Parathyroid adenoma (tissue), 2 donors: ENCODE measurements at regions not wholly inside any gene's neighbourhood (a gene's known extent, or its start where the extent isn't known, plus 50 kb on each side); places are given as distances from the start of the nearest gene placed in this dataset.

ENCODE experiments used
- H2AFZ ChIP-seq: fragments of 300-600 bp; sonication (generic); one replicate; pipeline ENCODE4 v1.7.0; 2017; ENCODE audit warnings: antibody characterized with exemption, mild to moderate bottlenecking
- H3K27ac ChIP-seq: fragments of 300-600 bp; sonication (generic); one replicate; pipeline ENCODE4 v1.7.0; 2017
- H3K27me3 ChIP-seq: fragments of 300-600 bp; sonication (generic); one replicate; pipeline ENCODE4 v1.7.0; 2017; ENCODE audit warnings: low read length; ENCODE audit not compliant: control insufficient read depth, insufficient read depth
- H3K36me3 ChIP-seq: fragments of 300-600 bp; sonication (generic); one replicate; pipeline ENCODE4 v1.7.0; 2017; ENCODE audit warnings: low read length; ENCODE audit not compliant: control insufficient read depth, insufficient read depth
- H3K4me1 ChIP-seq: fragments of 300-600 bp; sonication (generic); one replicate; pipeline ENCODE4 v1.7.0; 2017; ENCODE audit warnings: control low read depth
- H3K4me2 ChIP-seq: fragments of 300-600 bp; sonication (generic); one replicate; pipeline ENCODE4 v1.7.0; 2017; ENCODE audit warnings: low read length
- H3K4me3 ChIP-seq: fragments of 300-600 bp; sonication (generic); one replicate; pipeline ENCODE4 v1.7.0; 2017; ENCODE audit warnings: low read depth, low read length
- H3K79me2 ChIP-seq: fragments of 300-600 bp; sonication (generic); one replicate; pipeline ENCODE4 v1.7.0; 2017; ENCODE audit warnings: control low read depth
- H3K9ac ChIP-seq: fragments of 300-600 bp; sonication (generic); one replicate; pipeline ENCODE4 v1.7.0; 2017; ENCODE audit warnings: mild to moderate bottlenecking
- H3K9me3 ChIP-seq: fragments of 300-600 bp; sonication (generic); one replicate; pipeline ENCODE4 v1.7.0; 2017; ENCODE audit warnings: low read length; ENCODE audit not compliant: control insufficient read depth
- TF ChIP-seq, protein P1 (sequence below): fragments of 300-600 bp; sonication (generic); IDR thresholded peaks from one replicate; pipeline ENCODE4 v1.7.0; 2017; ENCODE audit warnings: antibody characterized with exemption, mild to moderate bottlenecking
- donor health status: primary hyperparathyroidism.

DNA sequence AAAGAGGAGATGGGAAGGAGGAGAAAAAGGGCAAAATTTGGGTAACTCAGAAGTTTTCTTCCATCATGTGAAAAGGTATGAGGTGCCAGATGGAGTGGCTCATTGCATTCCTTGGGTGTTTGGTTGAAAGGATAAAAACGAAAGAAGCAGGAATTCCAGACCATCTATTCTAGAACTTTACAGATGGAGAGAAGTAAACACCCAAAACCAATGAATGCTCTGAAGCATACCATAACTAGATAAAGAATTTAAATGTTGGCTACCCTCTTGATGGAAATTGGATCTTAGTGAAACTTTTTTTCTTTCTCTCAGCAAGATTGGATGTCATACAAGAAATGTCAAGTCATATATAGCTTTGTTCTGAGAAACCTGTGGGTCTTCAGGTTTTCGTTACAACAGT is 175.6 kb upstream of the FAR2 start:
- TF ChIP-seq, protein P1, sequence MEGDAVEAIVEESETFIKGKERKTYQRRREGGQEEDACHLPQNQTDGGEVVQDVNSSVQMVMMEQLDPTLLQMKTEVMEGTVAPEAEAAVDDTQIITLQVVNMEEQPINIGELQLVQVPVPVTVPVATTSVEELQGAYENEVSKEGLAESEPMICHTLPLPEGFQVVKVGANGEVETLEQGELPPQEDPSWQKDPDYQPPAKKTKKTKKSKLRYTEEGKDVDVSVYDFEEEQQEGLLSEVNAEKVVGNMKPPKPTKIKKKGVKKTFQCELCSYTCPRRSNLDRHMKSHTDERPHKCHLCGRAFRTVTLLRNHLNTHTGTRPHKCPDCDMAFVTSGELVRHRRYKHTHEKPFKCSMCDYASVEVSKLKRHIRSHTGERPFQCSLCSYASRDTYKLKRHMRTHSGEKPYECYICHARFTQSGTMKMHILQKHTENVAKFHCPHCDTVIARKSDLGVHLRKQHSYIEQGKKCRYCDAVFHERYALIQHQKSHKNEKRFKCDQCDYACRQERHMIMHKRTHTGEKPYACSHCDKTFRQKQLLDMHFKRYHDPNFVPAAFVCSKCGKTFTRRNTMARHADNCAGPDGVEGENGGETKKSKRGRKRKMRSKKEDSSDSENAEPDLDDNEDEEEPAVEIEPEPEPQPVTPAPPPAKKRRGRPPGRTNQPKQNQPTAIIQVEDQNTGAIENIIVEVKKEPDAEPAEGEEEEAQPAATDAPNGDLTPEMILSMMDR: no peak
- no peaks in the 10 kb centered on the region for H3K27me3 ChIP-seq
- no peaks in the 10 kb centered on the region for H3K36me3 ChIP-seq
- H2AFZ ChIP-seq: no peak overlapping the region
- no peaks in the 10 kb centered on the region for H3K4me1 ChIP-seq
- H3K79me2 ChIP-seq: no peaks in the 10 kb centered on the region
- H3K4me2 ChIP-seq: no peak overlapping the region
- no peaks in the 10 kb centered on the region for H3K9me3 ChIP-seq
- H3K9ac ChIP-seq: no peak overlapping the region
- H3K27ac ChIP-seq: no peak overlapping the region
- H3K4me3 ChIP-seq: no peak overlapping the region

DNA sequence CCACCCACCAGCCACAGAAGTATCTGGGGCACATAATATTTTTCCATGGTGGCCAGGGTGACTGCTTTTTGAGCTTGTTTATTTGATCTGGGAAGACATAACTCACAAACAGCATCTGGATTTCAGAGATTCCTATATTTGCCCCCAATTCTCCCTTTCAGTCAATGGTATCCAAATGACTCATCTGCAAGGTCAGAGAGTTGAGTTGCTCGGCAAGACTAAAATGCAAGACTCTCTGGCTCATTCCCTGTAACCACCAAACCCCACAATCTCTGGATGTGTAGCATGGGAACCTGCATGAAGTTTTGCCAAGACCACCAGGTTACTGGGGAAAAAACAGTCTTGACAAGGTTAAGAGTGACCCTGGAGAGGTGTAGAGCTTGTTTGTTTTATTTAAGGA is 174.9 kb upstream of the FAR2 start:
- H3K79me2 ChIP-seq: no peaks in the 10 kb centered on the region
- H3K27ac ChIP-seq: no peak overlapping the region

DNA sequence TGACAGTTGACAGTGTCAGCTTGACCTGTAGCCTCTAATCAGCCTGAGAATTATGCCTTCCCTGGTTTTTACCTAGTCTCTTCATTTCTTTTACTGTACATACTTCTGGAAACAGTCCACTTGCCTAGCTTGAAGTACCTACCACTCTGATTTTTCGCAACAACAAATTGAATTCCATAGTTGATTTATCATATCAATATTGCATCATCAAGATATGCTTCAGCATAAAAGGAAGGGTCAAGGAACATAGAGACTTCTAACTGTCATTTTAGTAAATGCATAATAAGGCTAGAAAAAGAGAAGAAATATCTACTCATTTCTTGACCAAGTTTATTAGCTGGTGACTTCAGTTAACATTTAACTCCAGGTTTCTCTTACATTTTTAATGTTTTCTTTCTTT is 174.2 kb upstream of the FAR2 start:
- no peaks in the 10 kb centered on the region for H3K4me1 ChIP-seq
- no peak overlapping the region for H3K4me2 ChIP-seq
- no peak overlapping the region for H3K4me3 ChIP-seq
- no peaks in the 10 kb centered on the region for H3K9me3 ChIP-seq
- H3K9ac ChIP-seq: no peak overlapping the region
- no peak overlapping the region for H3K27ac ChIP-seq
- H2AFZ ChIP-seq: no peak overlapping the region
- no peaks in the 10 kb centered on the region for H3K79me2 ChIP-seq
- H3K27me3 ChIP-seq: no peaks in the 10 kb centered on the region
- H3K36me3 ChIP-seq: no peaks in the 10 kb centered on the region
- TF ChIP-seq, protein P1: no peak

More for the DNA sequence above, 174.9 kb upstream of the FAR2 start:
- Histone ChIP-seq H2AFZ (no peak overlapping the region), H3K27me3 (no peaks in the 10 kb centered on the region), H3K9ac (no peak overlapping the region), H3K4me2 (no peak overlapping the region), H3K36me3 (no peaks in the 10 kb centered on the region), H3K4me3 (no peak overlapping the region), H3K4me1 (no peaks in the 10 kb centered on the region), H3K9me3 (no peaks in the 10 kb centered on the region)
- TF ChIP-seq, protein P1: no peak

DNA sequence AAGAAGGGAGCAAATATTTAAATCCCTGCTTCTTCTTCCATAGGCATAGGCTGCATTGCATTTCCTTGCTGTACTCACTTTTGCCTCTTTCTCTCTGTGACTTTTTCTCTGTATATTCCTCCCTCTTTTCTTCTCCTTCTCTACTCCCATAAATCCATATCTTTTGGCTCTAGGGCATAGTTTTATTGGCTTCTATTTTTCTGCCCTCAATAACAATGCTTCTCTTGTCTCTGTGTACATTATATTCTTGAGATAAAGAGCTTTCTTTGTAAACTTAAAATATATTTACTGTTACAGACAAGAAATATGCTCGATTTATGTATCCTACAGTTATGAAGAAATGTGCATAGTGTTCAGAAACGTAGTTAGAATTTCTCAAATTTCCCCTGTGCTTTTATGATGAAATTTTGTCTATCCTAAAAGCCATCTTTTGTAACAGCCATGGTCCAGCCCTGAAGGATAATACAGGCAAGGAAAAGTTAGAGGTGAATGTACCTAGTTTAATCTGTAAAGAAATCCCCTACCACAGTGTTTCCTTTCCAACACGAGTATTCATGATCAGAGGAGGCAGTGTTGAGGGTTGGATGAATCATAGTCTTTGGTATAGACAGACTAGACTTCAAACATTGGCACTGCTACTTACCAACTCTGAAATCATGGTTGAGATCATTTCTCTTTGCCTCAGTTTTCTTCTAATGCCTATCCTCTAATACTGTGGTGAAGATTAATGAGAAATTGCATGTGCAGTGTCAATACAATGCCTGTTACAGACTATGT is 173.3 kb upstream of the FAR2 start:
- TF ChIP-seq, protein P1: no peak
- H3K4me3 ChIP-seq: no peak overlapping the region
- no peaks in the 10 kb centered on the region for H3K4me1 ChIP-seq
- H3K79me2 ChIP-seq: no peaks in the 10 kb centered on the region
- H3K9me3 ChIP-seq: no peaks in the 10 kb centered on the region
- H3K4me2 ChIP-seq: no peak overlapping the region
- H3K27me3 ChIP-seq: no peaks in the 10 kb centered on the region
- no peaks in the 10 kb centered on the region for H3K36me3 ChIP-seq
- H2AFZ ChIP-seq: no peak overlapping the region
- H3K9ac ChIP-seq: no peak overlapping the region
- H3K27ac ChIP-seq: no peak overlapping the region

DNA sequence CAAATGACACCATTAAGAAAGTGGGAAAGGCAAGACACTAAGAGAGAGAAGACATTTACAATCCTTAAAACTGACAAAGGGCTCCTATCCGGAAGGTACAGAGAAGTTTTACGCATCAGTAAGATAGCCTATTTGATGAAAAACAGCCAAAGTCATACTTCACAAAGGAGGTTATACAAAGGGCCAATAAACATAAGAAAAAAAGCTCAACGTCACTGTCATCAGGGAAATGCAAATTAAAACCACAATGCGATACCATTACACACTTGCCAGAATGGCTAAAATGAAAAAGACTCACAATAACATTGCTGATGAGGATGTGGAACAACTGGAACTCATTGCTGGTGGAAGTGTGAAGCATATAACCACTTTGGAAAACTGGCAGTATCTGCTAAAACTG is 168.6 kb upstream of the FAR2 start:
- no peaks in the 10 kb centered on the region for H3K36me3 ChIP-seq
- no peak overlapping the region for H3K4me3 ChIP-seq
- H3K9ac ChIP-seq: no peak overlapping the region
- TF ChIP-seq, protein P1: no peak
- H3K27me3 ChIP-seq: no peaks in the 10 kb centered on the region
- no peak overlapping the region for H3K27ac ChIP-seq
- H3K79me2 ChIP-seq: no peaks in the 10 kb centered on the region
- H2AFZ ChIP-seq: no peak overlapping the region
- H3K4me1 ChIP-seq: no peaks in the 10 kb centered on the region
- no peak overlapping the region for H3K4me2 ChIP-seq
- no peaks in the 10 kb centered on the region for H3K9me3 ChIP-seq
